ENCODE measurements at regions not wholly inside any gene's neighbourhood (a gene's known extent, or its start where the extent isn't known, plus 50 kb on each side); places are given as distances from the start of the nearest gene placed in this dataset.
"Not testable (repeated sequence)": the region's sequence is repeated elsewhere in the genome, so short reads cannot be mapped to it uniquely, and the experiment has no call there.

DNA sequence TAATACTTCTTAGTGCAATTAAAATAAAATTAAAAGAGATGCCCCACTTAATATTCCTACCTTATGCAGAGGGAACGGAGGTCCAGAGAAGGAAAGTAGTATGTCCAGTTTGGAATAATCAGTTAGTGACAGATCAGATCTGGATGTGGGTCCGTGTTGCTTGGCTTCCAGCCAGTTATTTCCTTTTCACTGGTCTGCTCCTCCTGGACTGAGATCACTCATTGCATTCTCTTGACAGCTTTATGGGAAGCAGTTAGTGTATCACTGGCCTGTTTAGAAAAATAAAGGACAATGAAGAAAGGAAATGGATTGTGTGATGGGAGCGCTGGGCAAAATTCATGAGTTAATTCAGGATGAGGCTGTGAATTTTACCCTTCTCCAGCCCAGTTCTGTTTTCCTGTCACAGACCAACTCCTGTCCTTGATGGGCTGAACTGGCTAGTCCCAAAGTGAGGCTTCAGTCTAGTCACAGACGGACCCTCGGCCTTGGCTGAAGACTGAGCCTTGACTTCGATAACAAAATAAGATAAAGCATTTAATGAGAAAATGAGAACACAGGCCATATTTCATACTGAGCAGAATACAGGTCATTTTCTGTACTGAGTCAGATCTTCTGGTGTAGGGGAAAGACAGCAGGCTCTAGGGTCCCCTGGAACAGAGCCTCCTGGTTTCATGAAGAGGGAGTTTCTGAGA is 85.2 kb upstream of the TRABD2B start:
- DNase-seq, result no peak

DNA sequence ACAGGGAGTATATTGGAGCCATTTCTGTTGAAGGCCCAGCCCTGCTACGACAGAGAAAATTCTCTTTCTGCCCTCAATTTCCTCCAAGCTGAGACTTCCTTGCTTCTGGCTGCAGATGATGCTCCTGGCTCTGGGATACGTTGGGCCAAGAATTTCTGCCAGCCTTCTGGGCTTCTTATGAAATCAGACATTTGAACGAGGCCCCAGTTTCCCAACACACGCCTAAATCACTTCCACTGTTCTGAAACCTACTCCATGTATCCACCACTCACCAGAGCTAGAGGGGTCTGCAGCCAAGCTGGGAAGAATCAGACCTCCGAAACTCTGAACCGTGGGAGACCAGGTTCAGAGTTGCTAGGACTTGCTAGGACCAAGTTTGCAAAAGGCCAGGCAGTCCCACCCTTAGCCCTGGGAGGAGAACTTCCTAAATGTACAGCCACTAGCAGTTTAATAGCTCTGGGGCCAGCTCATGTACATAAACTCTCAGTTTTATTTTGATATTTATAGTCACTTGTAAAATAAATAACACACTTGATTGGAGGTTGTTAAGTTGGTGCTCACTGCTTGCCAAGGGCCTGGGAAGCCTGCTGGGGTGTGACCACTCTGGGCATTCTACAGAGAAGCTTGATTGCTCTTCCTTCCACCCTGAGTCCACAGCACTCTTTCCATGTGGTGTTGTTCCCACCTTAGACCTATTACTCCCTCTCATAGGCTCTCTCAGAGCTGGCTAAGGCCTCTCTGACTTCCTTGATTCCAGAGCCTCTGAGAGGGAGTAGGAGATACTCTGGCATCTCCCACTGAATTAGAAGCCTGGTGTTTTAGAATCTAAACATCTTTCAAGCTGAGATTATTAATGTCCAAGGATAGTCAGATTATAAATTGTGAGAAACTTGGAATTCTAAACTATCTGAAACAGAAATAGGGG is 83.4 kb upstream of the TRABD2B start:
- DNase-seq, result no peak

DNA sequence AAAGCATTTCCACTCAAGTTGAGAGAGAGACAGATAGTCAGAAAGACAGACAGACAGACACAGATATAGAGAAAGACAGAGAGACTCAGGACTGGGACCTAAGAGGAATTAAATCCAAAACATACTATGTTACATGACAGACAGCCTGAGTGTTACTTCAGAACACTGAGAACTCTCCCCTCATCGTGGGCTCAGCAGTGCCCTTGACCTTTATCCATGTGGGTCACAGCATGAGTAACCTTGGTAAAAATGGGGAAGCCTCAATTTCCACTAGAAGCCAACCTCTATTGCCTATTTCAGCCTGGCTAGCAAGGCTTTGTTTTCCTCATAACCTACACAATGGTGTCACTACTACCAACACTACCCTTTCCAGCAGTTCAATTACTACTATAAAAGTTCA is 81.9 kb upstream of the TRABD2B start:
- no peak for DNase-seq

DNA sequence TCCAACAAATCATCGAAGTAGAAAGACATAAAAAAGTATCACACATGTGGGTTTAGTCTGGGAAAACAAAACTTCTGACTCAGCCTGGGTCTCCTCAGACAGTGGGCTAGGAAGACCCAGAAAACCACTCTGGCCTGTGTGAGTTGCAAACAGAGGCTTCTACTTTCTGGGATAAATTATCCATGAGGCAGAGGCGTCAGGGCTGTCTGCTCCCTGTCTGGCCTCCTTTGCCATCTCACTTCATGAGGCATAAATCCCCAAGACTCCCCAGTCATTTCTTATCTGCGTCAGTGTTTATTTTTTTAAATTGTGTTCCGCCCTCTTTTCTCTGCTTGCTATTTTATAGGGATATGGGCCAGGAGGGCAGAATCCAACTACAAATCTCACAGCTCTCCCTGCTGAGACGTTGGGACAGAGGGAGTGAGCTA is 80.6 kb upstream of the TRABD2B start:
- DNase-seq, result no peak

DNA sequence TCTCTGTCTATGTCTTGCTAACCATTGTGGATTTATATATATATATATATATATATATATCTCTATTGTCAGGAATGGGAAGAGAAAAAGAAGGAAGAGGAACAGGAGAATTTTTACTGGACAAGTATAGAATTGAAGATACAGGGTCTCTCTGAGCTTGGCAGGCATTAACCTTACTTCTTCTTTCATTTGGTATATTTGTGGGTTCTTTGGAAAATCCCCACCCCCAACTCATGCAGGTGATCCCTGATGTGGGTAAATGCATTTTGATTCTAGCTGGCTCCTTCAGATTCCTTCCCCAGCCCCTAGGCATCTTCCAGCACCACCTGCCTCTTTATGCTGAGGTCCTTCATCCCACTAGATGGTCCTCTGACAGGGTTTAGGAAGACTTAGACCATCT is 78.8 kb upstream of the TRABD2B start:
- no peak for DNase-seq

DNA sequence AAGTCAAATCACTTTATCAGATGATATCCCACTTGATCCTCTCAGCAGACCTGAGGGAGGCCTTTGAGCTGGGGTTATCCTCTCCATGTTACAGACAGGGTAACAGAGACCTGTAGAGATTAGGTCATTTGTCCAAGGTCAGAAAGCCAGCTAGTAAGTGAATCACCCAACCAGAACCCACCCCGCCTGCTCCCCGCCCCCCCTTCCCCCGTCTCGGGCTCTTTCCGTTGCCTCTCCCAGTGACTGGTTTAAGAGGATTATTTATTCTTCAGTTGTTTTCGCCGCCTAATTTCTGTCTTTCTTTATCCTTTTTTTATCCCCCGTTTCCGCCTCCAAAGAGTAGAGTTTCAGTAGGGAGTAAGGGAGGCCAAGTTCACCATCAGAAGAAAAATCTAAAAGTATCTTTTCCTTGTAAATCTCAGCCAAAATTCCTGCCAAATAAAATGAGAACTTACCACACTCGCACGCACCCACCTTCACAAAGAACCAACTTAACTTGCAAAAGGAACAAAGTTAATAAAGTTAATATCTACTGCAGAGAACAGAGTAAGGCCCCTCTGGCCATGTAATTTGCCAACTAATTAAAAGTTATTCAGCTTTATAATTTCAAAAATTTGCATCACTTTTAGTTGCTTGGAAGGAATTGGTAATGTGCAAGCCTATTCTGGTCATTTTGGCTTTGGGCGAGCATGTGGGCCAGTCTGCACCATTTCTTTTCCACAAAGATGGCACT is 76.8 kb upstream of the TRABD2B start:
- no peak for DNase-seq

DNA sequence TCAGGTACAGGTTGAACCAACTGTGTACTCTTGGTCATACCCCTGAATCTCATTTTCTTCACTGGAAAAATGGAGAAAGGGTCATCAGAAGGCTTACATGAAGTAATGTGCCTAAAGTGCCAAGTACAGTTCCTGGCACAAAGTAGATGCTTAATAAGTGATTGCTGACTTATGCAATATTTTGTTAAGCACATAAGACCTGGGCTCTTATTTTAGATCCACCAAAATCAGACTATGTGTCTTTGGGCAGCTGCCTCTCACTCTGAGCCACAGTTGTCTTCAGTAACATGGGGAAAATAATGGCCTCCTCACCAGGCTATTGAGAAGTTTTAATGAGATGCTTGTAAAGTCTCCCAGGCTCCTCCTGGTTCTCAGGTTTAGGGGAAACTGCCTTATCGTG is 74.3 kb upstream of the TRABD2B start:
- no peak for DNase-seq

DNA sequence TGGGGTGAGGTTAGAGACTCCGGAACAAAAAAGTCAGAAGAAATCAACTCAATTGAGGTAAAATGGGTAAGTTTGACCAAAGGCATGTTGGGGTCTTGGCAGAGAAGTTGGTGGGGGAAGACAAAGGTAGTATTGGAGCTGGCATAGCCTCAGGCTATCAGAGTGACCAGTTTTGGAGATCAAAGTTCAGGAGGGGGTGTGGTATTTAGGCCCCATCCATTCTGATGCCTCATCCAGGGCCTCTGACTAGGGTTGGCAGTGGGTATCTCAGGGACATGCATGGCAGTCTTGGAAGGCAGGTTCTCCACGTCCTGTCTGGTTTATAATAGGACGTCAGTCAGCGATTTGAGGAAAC is 73.2 kb upstream of the TRABD2B start:
- DNase-seq, result no peak

DNA sequence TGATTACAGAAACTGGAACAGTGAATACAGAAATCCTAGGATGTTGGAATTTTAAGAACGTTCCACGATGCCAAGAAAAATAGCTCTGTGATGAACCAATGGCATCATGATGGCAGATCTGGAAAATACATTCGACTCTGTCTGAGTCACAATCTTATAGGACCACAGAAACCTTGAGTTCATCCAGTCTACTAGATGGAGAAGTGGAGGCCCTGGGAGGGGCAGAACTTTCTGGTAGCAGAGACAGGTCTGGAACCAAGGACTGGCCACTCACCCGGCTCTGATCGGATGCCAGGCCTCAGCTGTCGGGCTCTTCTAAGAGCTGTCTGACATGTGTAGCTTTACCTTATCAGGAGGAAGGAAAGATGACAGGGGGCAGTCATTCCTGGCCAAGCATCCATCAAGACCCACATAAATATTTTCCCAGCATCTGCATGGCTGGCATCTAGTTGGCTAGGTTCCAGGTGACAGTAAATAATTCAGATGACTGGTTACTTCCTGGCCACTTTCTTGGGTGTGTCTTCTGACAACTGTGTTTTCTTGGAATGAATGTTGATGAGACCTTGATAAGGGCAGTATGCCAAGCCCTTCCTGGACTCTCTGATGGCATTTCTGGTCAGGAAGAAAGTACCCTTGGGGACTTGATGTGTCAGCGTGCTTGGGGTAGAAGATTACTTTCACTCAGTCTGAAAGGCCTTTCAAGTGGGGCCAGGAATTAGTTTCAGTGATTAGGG is 72.6 kb upstream of the TRABD2B start:
- DNase-seq, result no peak

DNA sequence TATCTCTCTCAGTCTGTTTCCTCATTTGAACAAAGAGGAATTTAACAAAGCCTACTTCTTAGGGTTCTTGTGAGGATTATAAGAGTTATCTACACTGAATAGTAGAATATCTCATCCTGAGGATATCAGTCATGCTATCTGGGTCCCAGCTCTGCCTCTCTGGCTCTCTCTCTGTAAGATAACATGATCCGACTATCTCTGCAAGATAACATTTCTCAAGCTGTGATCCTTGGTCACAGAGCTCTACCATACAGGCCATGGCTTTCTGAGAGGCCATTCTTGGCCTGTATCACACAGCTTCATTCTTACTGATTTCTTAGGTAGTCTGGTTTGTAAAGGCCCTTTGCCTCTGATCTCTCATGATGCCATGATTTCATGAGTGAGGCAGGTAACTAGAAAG is 71.0 kb upstream of the TRABD2B start:
- DNase-seq, result no peak

DNA sequence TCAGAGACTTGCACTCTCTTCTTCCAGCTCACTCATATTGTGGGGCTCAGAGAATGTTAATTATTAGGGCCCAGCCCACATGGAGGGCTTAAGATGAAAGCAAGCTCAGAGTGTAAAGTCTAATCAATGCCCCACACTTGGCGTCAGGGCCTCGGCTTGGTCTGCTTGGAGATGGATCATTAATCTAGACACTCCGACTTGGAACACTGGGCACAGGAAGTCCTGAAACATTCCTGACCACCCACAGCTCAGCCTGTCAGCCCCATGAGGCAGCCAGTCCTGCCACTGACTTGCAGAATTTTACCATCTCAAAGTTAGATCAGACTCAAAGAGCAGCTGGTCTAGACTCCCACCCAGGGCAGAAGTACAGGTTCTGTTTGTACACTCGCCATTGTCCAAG is 69.8 kb upstream of the TRABD2B start:
- no peak for DNase-seq

DNA sequence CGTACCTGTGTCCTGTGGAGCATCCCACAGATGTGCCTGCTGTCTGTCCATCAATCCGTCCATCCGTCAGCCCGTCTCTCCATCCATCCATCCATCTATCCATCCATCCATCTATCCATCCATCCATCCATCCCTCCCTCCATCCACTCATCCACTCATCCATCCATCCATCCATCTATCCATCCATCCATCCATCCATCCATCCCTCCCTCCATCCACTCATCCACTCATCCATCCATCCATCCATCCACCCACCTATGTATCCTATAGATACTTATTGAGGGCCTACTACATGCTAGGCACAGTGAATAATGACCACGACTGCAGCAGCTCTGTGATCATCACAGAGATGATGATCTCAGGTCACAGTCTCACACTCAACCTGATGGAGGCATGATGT is 67.5 kb upstream of the TRABD2B start:
- not testable (repeated sequence) for DNase-seq

DNA sequence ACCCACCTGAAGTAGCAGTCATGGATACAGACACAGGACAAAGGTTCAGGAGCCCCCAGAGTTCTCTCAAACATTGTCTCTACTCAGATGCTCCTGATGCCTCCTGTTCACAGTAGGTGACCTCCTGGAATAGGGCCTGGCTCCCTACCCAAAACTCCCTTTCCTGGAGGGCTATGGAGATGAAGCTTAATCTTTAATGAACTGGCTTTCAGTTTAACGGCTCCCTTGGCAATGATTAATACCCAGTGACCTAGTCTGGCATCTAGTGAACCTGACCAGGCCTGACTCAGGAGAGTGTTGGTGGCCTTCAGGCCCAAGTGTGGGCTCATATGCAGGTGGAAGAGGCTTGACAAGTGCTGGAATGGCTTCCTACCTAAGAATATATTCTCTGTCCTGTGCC is 65.2 kb upstream of the TRABD2B start:
- DNase-seq, result no peak

DNA sequence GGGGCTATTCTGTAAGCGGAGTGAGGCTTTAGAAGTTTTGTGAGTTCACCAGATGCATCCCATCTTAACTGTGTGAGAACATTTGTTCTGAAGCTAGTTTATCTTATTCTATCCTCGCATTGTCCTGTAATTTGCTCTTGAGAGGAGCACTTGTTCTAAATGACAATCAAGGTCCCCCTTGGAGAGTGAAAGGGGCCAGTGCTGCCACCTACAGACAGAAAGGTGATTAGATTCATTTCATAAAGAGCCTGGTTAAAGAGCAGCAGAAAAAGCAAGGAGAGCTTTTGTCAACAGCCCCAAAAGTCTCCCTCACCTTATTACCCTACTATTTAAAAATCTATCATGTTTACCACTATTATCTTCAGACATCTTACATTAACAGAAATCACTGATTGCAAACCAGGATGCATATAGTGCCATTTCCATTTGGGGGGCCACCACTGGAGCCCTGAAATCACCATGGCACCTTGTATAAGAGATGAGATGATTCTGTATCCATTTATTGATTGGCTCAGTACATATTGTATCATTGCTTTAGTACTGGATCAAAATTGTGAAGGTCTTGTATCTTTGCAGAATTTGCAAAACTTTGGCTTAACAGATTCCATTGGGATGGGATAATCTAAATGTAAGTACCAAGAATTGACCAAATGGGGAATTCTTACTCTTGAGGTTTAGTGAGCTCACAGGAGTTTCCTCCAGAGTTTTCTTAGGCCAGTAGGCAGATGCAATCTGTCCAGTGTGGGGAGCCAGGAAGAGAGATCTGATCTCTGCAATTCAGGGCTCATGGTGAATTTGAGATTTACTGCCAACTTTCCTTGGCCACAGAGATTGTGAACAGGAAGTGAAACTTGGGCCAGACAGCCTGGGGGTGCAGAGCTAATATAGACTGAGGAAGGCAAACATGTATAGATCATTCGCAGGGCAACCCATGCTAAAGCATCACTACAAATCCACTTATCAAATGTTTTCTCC is 64.3 kb upstream of the TRABD2B start:
- DNase-seq, result no peak

DNA sequence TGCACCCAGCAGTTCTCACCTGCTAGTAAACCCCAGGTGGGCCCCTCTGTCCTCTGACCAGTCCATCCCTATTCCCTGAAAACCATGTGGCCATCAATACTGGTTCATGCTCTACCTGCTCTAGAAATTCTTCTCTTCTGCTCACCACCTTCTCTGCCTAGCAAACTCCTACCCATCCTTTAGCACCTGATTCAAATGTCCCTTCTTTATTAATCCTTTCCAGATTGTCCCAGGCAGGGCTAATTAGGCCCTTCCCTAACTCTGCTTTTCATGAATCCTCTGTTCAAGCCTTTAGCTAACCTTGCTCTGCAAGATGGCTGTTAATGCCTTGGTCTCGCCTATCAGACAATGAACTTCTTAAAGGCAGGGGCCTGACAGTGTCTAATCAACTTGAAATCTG is 62.1 kb upstream of the TRABD2B start:
- no peak for DNase-seq

DNA sequence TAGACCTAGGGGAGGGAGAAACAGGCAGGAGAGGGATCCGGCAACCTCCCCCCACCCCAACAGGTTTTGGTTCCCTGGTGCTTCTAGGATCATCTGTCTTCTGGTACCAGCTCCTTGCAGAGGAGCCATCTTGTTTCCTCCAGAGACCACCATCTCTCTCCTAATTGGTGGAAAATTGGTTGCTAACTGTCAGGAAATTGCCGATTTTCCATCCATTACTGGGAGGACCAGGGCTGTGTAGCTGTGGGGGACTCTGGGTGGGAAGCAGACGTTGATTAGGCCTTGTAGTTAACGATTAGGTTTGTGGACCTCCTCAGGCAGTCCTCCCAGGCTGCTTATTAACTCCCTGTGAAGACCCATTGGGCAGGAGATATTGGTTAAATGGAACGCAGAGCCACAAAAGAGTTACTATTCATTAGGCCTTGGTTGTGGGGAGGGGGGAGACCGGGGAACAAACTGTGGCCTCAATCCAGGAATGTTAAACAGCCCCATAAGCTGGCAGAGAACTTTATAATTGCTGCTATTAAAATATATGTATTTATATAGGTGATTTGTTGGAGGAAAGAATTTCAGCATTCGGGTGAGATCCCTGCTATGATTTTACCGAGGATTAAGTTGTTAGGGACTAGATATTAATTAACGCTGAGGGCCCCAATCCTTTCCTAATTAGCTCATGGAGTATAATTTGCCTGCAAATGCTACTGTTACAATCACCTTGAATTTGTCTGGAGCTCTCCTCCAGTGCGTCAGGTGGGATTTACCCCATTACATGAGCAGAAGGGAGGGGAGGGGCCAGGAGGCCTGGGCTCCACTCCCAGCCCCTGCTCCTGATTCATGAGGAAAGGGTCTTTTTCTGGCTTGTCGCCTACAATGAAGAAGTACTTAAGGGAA is 61.2 kb upstream of the TRABD2B start:
- DNase-seq, result no peak

DNA sequence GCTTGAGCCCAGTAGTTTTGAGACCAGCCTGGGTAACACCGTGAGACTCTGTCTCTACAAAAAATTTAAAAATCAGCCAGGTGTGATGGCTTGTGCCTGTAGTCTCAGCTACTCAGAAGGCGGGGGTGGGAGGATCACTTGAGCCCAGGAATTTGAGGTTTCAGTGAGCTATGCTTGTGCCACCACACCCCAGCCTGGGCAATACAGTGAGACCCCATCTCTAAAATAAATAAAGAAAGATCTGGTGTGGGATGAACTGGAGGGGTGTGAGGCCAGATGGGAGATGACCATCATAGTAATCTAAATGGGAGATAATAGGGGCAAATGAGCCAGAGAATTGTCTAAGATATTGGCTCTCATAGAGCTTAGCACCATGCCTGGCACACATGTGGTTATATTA is 60.1 kb upstream of the TRABD2B start:
- DNase-seq, result no peak

DNA sequence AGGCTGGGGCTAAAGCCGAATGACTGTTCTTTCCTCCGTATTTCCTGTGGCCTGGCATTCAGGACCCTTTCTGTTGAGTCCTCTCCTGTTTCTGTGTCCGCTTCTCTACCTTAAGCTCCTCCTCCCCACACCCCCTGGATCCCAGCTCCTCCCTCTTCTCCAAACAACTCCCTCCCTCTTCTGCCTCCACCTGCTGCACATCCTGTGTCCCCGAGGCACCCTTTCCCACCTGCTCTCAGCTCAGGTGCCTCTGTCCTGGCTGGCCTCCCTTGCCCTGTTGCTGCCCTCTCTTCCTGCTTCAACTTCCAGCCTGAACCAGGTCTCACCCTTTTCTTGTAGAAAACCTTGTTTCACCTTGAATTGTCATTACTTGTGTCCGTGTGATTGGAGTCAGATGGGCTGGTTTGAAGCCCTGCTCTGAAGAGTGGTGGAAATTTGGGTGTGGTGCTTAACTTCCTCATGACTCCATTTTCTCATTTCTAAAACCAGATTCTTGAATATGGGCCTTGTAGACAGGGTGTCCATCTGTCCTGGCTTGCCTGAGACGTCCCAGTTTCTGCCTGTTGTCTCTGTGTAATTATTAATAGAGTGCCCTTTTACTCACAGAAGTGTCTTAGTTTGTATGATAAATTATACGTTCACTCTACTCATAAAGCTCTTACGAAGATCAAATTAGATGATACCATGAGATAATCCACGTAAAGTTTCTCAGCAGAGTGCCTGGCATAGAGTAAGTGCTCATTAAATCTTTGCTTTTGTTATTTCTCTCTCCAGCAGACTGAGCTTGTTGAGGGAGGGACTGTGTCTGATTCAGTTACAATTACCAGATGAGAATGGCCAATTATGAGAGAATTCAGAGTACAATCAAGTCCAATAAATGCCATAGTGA is 58.9 kb upstream of the TRABD2B start:
- DNase-seq, result no peak

DNA sequence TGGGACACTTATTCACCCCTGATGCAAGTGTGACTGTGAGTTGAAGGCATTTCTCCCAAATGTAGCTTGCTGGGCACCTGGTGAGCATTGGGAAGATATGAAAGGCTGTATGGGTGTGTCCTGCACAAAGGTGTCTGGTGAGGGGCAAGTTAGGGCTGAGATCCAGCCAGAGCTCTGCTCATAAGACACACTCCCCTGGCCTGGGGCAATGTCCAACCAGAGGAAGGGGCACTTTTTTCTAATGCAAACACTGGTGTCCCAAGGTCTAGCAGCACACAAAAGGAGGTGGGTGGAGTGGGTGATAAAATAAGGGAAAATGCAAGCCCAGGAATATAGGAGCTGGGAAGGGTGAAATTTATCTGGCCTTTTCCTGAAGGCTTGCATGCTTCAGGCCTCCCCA is 57.0 kb upstream of the TRABD2B start:
- no peak for DNase-seq

DNA sequence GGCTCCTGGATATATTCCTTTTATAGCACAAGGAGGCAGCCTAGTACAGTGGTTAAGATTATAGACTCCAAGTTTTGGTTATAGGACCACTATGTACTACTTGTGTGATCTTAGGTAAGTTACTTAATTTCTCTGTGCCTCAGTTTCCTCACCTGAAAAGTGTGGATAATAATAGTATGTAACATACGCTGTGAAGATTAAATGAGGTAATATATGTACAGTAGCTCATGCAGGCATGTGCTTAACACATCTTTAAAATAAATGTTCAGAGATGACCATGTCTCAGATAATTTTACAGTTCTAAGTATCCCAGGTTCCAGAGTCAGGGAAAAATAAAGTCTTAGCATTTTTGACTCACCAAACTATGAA is 55.7 kb upstream of the TRABD2B start:
- no peak for DNase-seq

All from CD4-positive, alpha-beta T cell treated with Interleukin-4 for 4 hours (primary cell).